ENCODE measurements at regions not wholly inside any gene's neighbourhood (a gene's known extent, or its start where the extent isn't known, plus 50 kb on each side); places are given as distances from the start of the nearest gene placed in this dataset.
A peak's percentile ranks its signal among the peaks of the same experiment; 100 is the strongest.

DNA sequence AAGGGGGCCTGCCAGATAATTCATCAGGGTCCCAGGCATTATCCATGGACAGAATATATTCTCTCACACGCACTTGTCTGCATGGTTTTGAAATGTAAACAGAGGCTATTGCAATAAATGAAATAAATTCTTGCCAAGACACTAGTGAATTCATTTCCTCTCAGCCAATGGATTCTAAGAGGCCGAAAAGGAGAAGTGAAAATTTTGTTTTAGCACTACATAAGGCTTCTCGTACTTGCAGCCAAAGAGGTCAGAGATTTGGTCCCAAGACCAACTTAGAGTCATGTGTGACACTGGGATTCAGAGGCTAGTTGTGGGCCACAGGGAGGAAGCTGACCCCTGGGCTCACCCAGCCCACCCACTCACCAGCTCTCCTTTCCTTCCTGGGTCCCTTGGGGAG, 184.1 kb upstream of the GLI2 start (continued):
- TF ChIP-seq DACH1 (IDR thresholded peaks at IDR 0.05; ENCODE audit: partially characterized antibody) = no peak
- no peak for TF ChIP-seq ZNF436 (CRISPR knock-in tag; IDR thresholded peaks at IDR 0.05)
- TF ChIP-seq ZNF316 (IDR thresholded peaks at IDR 0.05) = no peak
- TF ChIP-seq, protein P1, sequence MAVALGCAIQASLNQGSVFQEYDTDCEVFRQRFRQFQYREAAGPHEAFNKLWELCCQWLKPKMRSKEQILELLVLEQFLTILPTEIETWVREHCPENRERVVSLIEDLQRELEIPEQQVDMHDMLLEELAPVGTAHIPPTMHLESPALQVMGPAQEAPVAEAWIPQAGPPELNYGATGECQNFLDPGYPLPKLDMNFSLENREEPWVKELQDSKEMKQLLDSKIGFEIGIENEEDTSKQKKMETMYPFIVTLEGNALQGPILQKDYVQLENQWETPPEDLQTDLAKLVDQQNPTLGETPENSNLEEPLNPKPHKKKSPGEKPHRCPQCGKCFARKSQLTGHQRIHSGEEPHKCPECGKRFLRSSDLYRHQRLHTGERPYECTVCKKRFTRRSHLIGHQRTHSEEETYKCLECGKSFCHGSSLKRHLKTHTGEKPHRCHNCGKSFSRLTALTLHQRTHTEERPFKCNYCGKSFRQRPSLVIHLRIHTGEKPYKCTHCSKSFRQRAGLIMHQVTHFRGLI (CRISPR knock-in tag; IDR thresholded peaks at IDR 0.05) = no peak

DNA sequence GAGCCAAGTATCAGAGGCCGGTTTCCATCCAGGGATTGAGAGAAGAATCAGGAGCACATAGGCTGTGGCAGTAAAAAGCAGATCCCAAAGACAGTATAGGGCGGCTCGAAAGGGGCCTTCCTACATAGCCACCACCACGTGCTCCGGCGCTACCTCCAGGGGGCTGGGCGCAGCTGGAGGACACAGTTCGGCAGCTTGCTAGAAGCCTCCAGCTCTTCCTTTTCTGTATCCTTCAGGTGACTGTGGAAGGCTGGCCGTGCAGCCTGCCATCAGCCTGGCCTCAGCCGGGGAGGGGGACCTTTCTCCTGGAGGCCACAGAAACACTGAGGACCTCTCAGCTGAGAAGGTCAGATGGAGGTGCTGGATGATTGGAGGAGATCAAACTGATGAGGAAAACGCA, 183.6 kb upstream of the GLI2 start:
- no TSS peak for BruUV-seq (replicated peaks)
- H4K20me1 ChIP-seq (replicated peaks; ENCODE audit: control insufficient read depth, insufficient read depth, low read length) = peaks cover 3% of the 10 kb centered on the region; the same call in 1 of the 2 replicates
- no peak overlapping the region for H3K4me3 ChIP-seq
- TF ChIP-seq, protein P2, sequence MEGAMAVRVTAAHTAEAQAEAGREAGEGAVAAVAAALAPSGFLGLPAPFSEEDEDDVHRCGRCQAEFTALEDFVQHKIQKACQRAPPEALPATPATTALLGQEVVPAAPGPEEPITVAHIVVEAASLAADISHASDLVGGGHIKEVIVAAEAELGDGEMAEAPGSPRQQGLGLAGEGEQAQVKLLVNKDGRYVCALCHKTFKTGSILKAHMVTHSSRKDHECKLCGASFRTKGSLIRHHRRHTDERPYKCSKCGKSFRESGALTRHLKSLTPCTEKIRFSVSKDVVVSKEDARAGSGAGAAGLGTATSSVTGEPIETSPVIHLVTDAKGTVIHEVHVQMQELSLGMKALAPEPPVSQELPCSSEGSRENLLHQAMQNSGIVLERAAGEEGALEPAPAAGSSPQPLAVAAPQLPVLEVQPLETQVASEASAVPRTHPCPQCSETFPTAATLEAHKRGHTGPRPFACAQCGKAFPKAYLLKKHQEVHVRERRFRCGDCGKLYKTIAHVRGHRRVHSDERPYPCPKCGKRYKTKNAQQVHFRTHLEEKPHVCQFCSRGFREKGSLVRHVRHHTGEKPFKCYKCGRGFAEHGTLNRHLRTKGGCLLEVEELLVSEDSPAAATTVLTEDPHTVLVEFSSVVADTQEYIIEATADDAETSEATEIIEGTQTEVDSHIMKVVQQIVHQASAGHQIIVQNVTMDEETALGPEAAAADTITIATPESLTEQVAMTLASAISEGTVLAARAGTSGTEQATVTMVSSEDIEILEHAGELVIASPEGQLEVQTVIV (CRISPR knock-in tag; IDR thresholded peaks at IDR 0.05; ENCODE audit: borderline replicate concordance) = no peak
- TF ChIP-seq, protein P3, sequence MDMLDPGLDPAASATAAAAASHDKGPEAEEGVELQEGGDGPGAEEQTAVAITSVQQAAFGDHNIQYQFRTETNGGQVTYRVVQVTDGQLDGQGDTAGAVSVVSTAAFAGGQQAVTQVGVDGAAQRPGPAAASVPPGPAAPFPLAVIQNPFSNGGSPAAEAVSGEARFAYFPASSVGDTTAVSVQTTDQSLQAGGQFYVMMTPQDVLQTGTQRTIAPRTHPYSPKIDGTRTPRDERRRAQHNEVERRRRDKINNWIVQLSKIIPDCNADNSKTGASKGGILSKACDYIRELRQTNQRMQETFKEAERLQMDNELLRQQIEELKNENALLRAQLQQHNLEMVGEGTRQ (CRISPR knock-in tag; IDR thresholded peaks at IDR 0.05) = 0 out of 2 replicates have a peak, but pooled peaks have one; percentile 8
- in situ Hi-C loops (cut with MboI) (no loop called here), intact Hi-C loops (cut with micrococcal nuclease) (loop anchor here (2.0 kb wide), 1 partner anchor 209 kb away; no protein-coding TSS in a partner anchor)
- ATAC-seq = peak; percentile 47; the same call in 1 of the 3 replicates
- no peaks in the 10 kb centered on the region for H3K79me2 ChIP-seq (ENCODE audit: control insufficient read depth, insufficient read depth, low read length)
- no peaks in the 10 kb centered on the region for H3K36me3 ChIP-seq (ENCODE audit: control insufficient read depth, insufficient read depth, low read length)
- H3K4me2 ChIP-seq (ENCODE audit: insufficient read depth, low read length) = no peak overlapping the region
- no peak for FAIRE-seq
- H3K27ac ChIP-seq (ENCODE audit: extremely low read depth, low read depth, low read length) = no peak overlapping the region
- WGBS (ENCODE audit: insufficient coverage, low coverage, missing lambda C conversion rate) = 0% methylated on average over 10 of the region's 11 CpGs
- H3K4me1 ChIP-seq (replicated peaks in 1 of 2; ENCODE audit: control insufficient read depth in 2 of 2, insufficient read depth in 2 of 2, low read length in 2 of 2) = no peaks in the 10 kb centered on the region
- no peak overlapping the region for H3K9ac ChIP-seq (ENCODE audit: insufficient read depth in 1 of 2, low read depth in 2 of 2, low read length in 2 of 2)
- ChIA-PET POLR2A (interaction anchor here (0.6 kb wide), 1 partner anchor 45 kb away, joined by 3 read pairs; no protein-coding TSS in a partner anchor), CTCF (ENCODE audit: low intra/inter-chr PET ratio) (no interaction called here)
- H3K9me1 ChIP-seq (ENCODE audit: control insufficient read depth, insufficient read depth, low read length) = no peaks in the 10 kb centered on the region
- DNase-seq (ENCODE audit: extremely low read depth in 1 of 4, low spot score in 3 of 4) = no peak
- no peak overlapping the region for H2AFZ ChIP-seq (ENCODE audit: low read depth, low read length)
- no peaks in the 10 kb centered on the region for H3K9me3 ChIP-seq (replicated peaks; ENCODE audit: control insufficient read depth, insufficient read depth, low read depth, low read length)
- peaks cover 10 to 25% of the 10 kb centered on the region in 2 experiments; a peak in 3 of 5 replicates for H3K27me3 ChIP-seq (ENCODE audit: control insufficient read depth in 2 of 2, insufficient read depth in 2 of 2, low read length in 2 of 2)
